Vagina (tissue), 2 donors: ENCODE measurements at regions not wholly inside any gene's neighbourhood (a gene's known extent, or its start where the extent isn't known, plus 50 kb on each side); places are given as distances from the start of the nearest gene placed in this dataset.

Source experiments
- CTCF ChIP-seq, 3 experiments: fragments of 450-650 bp in 2 of 3; fragments of 200-600 bp in 1 of 3; sonication (generic) in 1 of 3; IDR thresholded peaks; one replicate each; pipeline ENCODE4 v1.5.1; 2017 to 2019; ENCODE audit warnings: antibody characterized with exemption in 3 of 3, mild to moderate bottlenecking in 2 of 3, moderate library complexity in 2 of 3
- POLR2A ChIP-seq, 2 donors: fragments of 450-650 bp; IDR thresholded peaks; one replicate each; pipeline ENCODE4 v1.6.1; 2017; ENCODE audit warnings: antibody characterized with exemption in 2 of 2, mild to moderate bottlenecking in 2 of 2, moderate library complexity in 2 of 2

GRCh38 chr4:29276150-29276549, 1444.0 kb upstream of the PCDH7 start:
- TF ChIP-seq CTCF (IDR thresholded peaks at IDR 0.05) (no peak), POLR2A (IDR thresholded peaks at IDR 0.05) (no peak)
